ENCODE measurements at regions not wholly inside any gene's neighbourhood (a gene's known extent, or its start where the extent isn't known, plus 50 kb on each side); places are given as distances from the start of the nearest gene placed in this dataset.

- no peak overlapping the region for H3K27ac ChIP-seq
- TF ChIP-seq CTCF (conservative IDR thresholded peaks at IDR 0.05): no peak
Observed at GRCh38 chr5:85590764-85591163, 1027.0 kb upstream of the COX7C start.

GRCh38 chr5:85591311-85591710 is 1026.4 kb upstream of the COX7C start:
- TF ChIP-seq CTCF (conservative IDR thresholded peaks at IDR 0.05): no peak
- no peak overlapping the region for H3K27ac ChIP-seq

- no peak for TF ChIP-seq CTCF (conservative IDR thresholded peaks at IDR 0.05)
Observed at GRCh38 chr5:85602843-85603242, 1014.9 kb upstream of the COX7C start.

GRCh38 chr5:85604378-85604777 is 1013.4 kb upstream of the COX7C start:
- no peak overlapping the region for H3K27ac ChIP-seq
- no peak for TF ChIP-seq CTCF (conservative IDR thresholded peaks at IDR 0.05)

More at GRCh38 chr5:85602843-85603242, 1014.9 kb upstream of the COX7C start:
- no peak overlapping the region for H3K27ac ChIP-seq

- H3K27ac ChIP-seq: no peak overlapping the region
- TF ChIP-seq CTCF (conservative IDR thresholded peaks at IDR 0.05): no peak
Observed at GRCh38 chr5:85604786-85605185, 1013.0 kb upstream of the COX7C start.

- H3K27ac ChIP-seq: no peak overlapping the region
- no peak for TF ChIP-seq CTCF (conservative IDR thresholded peaks at IDR 0.05)
Observed at GRCh38 chr5:85605381-85605780, 1012.4 kb upstream of the COX7C start.

GRCh38 chr5:85614489-85614888 is 1003.3 kb upstream of the COX7C start:
- TF ChIP-seq CTCF (conservative IDR thresholded peaks at IDR 0.05): no peak

GRCh38 chr5:85621668-85622067 is 996.1 kb upstream of the COX7C start:
- TF ChIP-seq CTCF (conservative IDR thresholded peaks at IDR 0.05): no peak
- no peak overlapping the region for H3K27ac ChIP-seq

More at GRCh38 chr5:85614489-85614888, 1003.3 kb upstream of the COX7C start:
- H3K27ac ChIP-seq: no peak overlapping the region

Measured in VCaP (cell line).